CD4-positive, alpha-beta memory T cell (primary cell): ENCODE measurements at regions not wholly inside any gene's neighbourhood (a gene's known extent, or its start where the extent isn't known, plus 50 kb on each side); places are given as distances from the start of the nearest gene placed in this dataset.

Experiments used
- CTCF ChIA-PET: fragments of 350-600 bp; sonication (Branson Sonifier 250); formaldehyde crosslinking; loops from one replicate; lab custom pipeline; 2021; ENCODE audit warnings: inconsistent platforms; ENCODE audit not compliant: partially characterized antibody; lab: Charles Lee
- POLR2A ChIA-PET: fragments of 350-600 bp; sonication (Branson Sonifier 250); formaldehyde crosslinking; loops from one replicate; lab custom pipeline; 2021; ENCODE audit not compliant: partially characterized antibody; lab: Charles Lee
- DNase-seq, 5 donors: peaks; one replicate each; pipeline versions ENCODE4 v3.0.0 to v3.0.0-alpha.2; 2020 to 2022; ENCODE audit warnings: mixed read lengths in 1 of 5
- H3K27ac ChIP-seq: one replicate; pipeline ENCODE4 v1.7.0; 2013; ENCODE audit warnings: low read depth, low read length
- H3K27me3 ChIP-seq: 2 replicates; pipeline ENCODE4 v1.7.0; 2013; ENCODE audit warnings: mild to moderate bottlenecking, low read length, moderate library complexity; ENCODE audit not compliant: insufficient read depth
- H3K36me3 ChIP-seq: 2 replicates; pipeline ENCODE4 v1.7.0; 2013; ENCODE audit warnings: mild to moderate bottlenecking, low read length, moderate library complexity; ENCODE audit not compliant: insufficient read depth
- H3K4me1 ChIP-seq: 2 replicates; pipeline ENCODE4 v1.7.0; 2013; ENCODE audit warnings: mild to moderate bottlenecking, low read length, moderate library complexity; ENCODE audit not compliant: insufficient read depth
- H3K4me3 ChIP-seq, 2 donors: one replicate each; pipeline ENCODE4 v1.7.0; 2013; ENCODE audit warnings: low read length in 2 of 2, mild to moderate bottlenecking in 1 of 2
- H3K9me3 ChIP-seq, 2 donors: one replicate each; pipeline ENCODE4 v1.7.0; 2013; ENCODE audit warnings: low read length in 2 of 2, control low read depth in 1 of 2; ENCODE audit not compliant: control insufficient read depth in 1 of 2
- H3K27ac Mint-ChIP-seq, 7 donors: one replicate each; pipeline ENCODE4 v1.8.0; 2020 to 2021; ENCODE audit warnings: mixed read lengths in 7 of 7, mild to moderate bottlenecking in 6 of 7, inconsistent platforms in 3 of 7, moderate library complexity in 3 of 7
- H3K27me3 Mint-ChIP-seq, 2 donors: one replicate each; pipeline ENCODE4 v1.8.0; 2020 to 2021; ENCODE audit warnings: mixed read lengths in 2 of 2
- H3K36me3 Mint-ChIP-seq, 2 donors: one replicate each; pipeline ENCODE4 v1.8.0; 2020 to 2021; ENCODE audit warnings: mixed read lengths in 2 of 2, inconsistent platforms in 1 of 2, mild to moderate bottlenecking in 1 of 2
- H3K4me1 Mint-ChIP-seq, 4 donors: one replicate each; pipeline ENCODE4 v1.8.0; 2020 to 2021; ENCODE audit warnings: mixed read lengths in 4 of 4, mild to moderate bottlenecking in 1 of 4
- H3K4me3 Mint-ChIP-seq, 8 donors: one replicate each; pipeline ENCODE4 v1.8.0; 2020 to 2021; ENCODE audit warnings: mixed read lengths in 8 of 8, mild to moderate bottlenecking in 7 of 8, moderate library complexity in 6 of 8, inconsistent platforms in 3 of 8
- H3K9me3 Mint-ChIP-seq, 8 donors: one replicate each; pipeline ENCODE4 v1.8.0; 2020 to 2021; ENCODE audit warnings: mixed read lengths in 8 of 8, mild to moderate bottlenecking in 5 of 8, inconsistent platforms in 3 of 8, moderate library complexity in 1 of 8
- intact Hi-C: fragments of 100-400 bp; cut with micrococcal nuclease; formaldehyde crosslinking; loops from one replicate; pipeline ENCODE4 v1.15.1; 2023

- H3K4me3 ChIP-seq = no peak overlapping the region
- no peaks in the 10 kb centered on the region for H3K36me3 ChIP-seq
- H3K9me3 ChIP-seq = no peaks in the 10 kb centered on the region
- Mint-ChIP-seq H3K27ac (no peak overlapping the region), H3K9me3 (no peaks in the 10 kb centered on the region), H3K4me1 (no peaks in the 10 kb centered on the region), H3K27me3 (no peaks in the 10 kb centered on the region), H3K36me3 (no peaks in the 10 kb centered on the region), H3K4me3 (no peak overlapping the region)
- CTCF ChIA-PET = no interaction called here
- intact Hi-C loops = no loop called here
- POLR2A ChIA-PET = no interaction called here
- no peak overlapping the region for H3K27ac ChIP-seq
- H3K4me1 ChIP-seq = no peaks in the 10 kb centered on the region
- no peak for DNase-seq
- H3K27me3 ChIP-seq = no peaks in the 10 kb centered on the region
Observed at GRCh38 chr6:56807326-56807988, 147.4 kb upstream of the BEND6 start.

DNA sequence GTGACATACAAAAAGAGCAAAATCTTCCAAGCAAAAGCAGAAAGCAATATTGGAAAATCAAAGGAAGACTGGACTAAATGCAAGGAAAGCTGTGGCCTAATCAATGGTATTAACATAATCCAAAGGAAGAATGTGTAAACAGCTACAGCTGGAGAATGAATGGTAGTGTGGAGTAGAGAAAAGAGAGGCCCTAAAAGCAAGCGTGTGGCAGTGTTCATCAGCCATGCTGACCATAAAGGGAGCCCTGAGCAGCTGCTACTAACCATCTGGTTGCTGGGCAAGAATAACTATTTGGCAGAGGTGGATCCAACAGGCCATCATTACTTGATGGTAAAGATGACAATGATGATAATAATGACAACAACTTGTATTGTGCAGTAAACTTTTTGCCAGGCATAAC, 148.5 kb upstream of the BEND6 start:
- Histone ChIP-seq H3K4me1 (no peaks in the 10 kb centered on the region), H3K27me3 (no peaks in the 10 kb centered on the region), H3K4me3 (no peak overlapping the region), H3K9me3 (no peaks in the 10 kb centered on the region), H3K36me3 (no peaks in the 10 kb centered on the region), H3K27ac (no peak overlapping the region)
- CTCF ChIA-PET = no interaction called here
- Mint-ChIP-seq H3K36me3 (no peaks in the 10 kb centered on the region), H3K4me3 (no peak overlapping the region), H3K27me3 (no peaks in the 10 kb centered on the region), H3K27ac (no peak overlapping the region), H3K9me3 (no peaks in the 10 kb centered on the region), H3K4me1 (no peaks in the 10 kb centered on the region)
- intact Hi-C loops = no loop called here
- POLR2A ChIA-PET = no interaction called here
- no peak for DNase-seq

GRCh38 chr6:56804996-56805395, 149.9 kb upstream of the BEND6 start:
- peaks cover 0 to 1% of the 10 kb centered on the region in 2 donors for H3K27me3 Mint-ChIP-seq
- no peaks in the 10 kb centered on the region for H3K36me3 ChIP-seq
- POLR2A ChIA-PET = no interaction called here

GRCh38 chr6:56803594-56803993, 151.3 kb upstream of the BEND6 start:
- Histone ChIP-seq H3K27ac (no peak overlapping the region), H3K27me3 (no peaks in the 10 kb centered on the region), H3K4me1 (no peaks in the 10 kb centered on the region), H3K36me3 (no peaks in the 10 kb centered on the region), H3K4me3 (no peak overlapping the region), H3K9me3 (no peaks in the 10 kb centered on the region)
- no peak overlapping the region for H3K27ac Mint-ChIP-seq
- CTCF ChIA-PET = no interaction called here
- peaks cover 0 to 1% of the 10 kb centered on the region in 2 donors for H3K27me3 Mint-ChIP-seq
- no peak overlapping the region for H3K4me3 Mint-ChIP-seq
- H3K36me3 Mint-ChIP-seq = no peaks in the 10 kb centered on the region
- H3K9me3 Mint-ChIP-seq = no peaks in the 10 kb centered on the region
- DNase-seq = no peak
- POLR2A ChIA-PET = no interaction called here
- intact Hi-C loops = no loop called here
- no peaks in the 10 kb centered on the region for H3K4me1 Mint-ChIP-seq

More at GRCh38 chr6:56804996-56805395, 149.9 kb upstream of the BEND6 start:
- Histone ChIP-seq H3K4me1 (no peaks in the 10 kb centered on the region), H3K9me3 (no peaks in the 10 kb centered on the region), H3K4me3 (no peak overlapping the region), H3K27me3 (no peaks in the 10 kb centered on the region), H3K27ac (no peak overlapping the region)
- H3K27ac Mint-ChIP-seq = no peak overlapping the region
- H3K36me3 Mint-ChIP-seq = no peaks in the 10 kb centered on the region
- no peaks in the 10 kb centered on the region for H3K9me3 Mint-ChIP-seq
- no peak for DNase-seq
- H3K4me3 Mint-ChIP-seq = no peak overlapping the region
- intact Hi-C loops = no loop called here
- H3K4me1 Mint-ChIP-seq = no peaks in the 10 kb centered on the region
- CTCF ChIA-PET = no interaction called here

GRCh38 chr6:56802584-56802983, 152.3 kb upstream of the BEND6 start:
- H3K36me3 ChIP-seq = no peaks in the 10 kb centered on the region
- H3K27ac ChIP-seq = no peak overlapping the region
- no peaks in the 10 kb centered on the region for H3K27me3 ChIP-seq
- Mint-ChIP-seq H3K4me1 (no peaks in the 10 kb centered on the region), H3K27me3 (peaks cover 0 to 3% of the 10 kb centered on the region in 2 donors), H3K4me3 (no peak overlapping the region), H3K27ac (no peak overlapping the region), H3K9me3 (no peaks in the 10 kb centered on the region), H3K36me3 (no peaks in the 10 kb centered on the region)
- no peaks in the 10 kb centered on the region for H3K9me3 ChIP-seq
- intact Hi-C loops = no loop called here
- ChIA-PET POLR2A (no interaction called here), CTCF (no interaction called here)
- no peak for DNase-seq
- no peak overlapping the region for H3K4me3 ChIP-seq
- no peaks in the 10 kb centered on the region for H3K4me1 ChIP-seq

GRCh38 chr6:56799989-56800388, 154.9 kb upstream of the BEND6 start:
- no peaks in the 10 kb centered on the region for H3K36me3 ChIP-seq
- Mint-ChIP-seq H3K27ac (no peak overlapping the region), H3K4me1 (no peaks in the 10 kb centered on the region), H3K9me3 (no peaks in the 10 kb centered on the region), H3K36me3 (no peaks in the 10 kb centered on the region), H3K4me3 (no peak overlapping the region), H3K27me3 (peaks cover 0 to 3% of the 10 kb centered on the region in 2 donors)
- CTCF ChIA-PET = no interaction called here
- H3K9me3 ChIP-seq = no peaks in the 10 kb centered on the region
- intact Hi-C loops = no loop called here
- POLR2A ChIA-PET = no interaction called here
- no peaks in the 10 kb centered on the region for H3K4me1 ChIP-seq
- no peak overlapping the region for H3K4me3 ChIP-seq
- H3K27me3 ChIP-seq = no peaks in the 10 kb centered on the region
- H3K27ac ChIP-seq = no peak overlapping the region
- DNase-seq = no peak

DNA sequence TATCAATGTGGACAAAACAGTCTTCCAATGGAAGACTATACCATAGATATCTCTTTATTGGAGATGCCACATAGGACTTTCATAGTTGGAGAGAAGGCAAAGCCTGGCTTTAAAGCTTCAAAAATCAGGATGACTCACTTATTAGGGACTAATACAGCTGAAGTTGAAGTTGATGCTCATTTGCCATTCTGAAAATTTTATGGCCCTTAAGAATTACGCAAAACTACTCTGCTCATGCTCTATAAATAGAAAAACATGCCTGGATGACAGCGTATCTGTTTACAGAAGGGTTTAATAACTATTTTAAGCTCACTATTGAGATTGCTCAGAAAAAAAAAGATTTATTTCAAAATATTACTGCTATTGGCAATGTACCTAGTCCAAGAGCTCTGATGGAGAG, 155.5 kb upstream of the DST start:
- H3K36me3 ChIP-seq = no peaks in the 10 kb centered on the region
- Mint-ChIP-seq H3K9me3 (no peaks in the 10 kb centered on the region), H3K27ac (no peak overlapping the region), H3K4me1 (no peaks in the 10 kb centered on the region), H3K27me3 (peaks cover 0 to 3% of the 10 kb centered on the region in 2 donors), H3K4me3 (no peak overlapping the region), H3K36me3 (no peaks in the 10 kb centered on the region)
- H3K27ac ChIP-seq = no peak overlapping the region
- no peaks in the 10 kb centered on the region for H3K9me3 ChIP-seq
- H3K4me3 ChIP-seq = no peak overlapping the region
- CTCF ChIA-PET = interaction anchor here (0.7 kb wide), 1 partner anchor 39 kb away, joined by 3 read pairs; no protein-coding TSS in a partner anchor
- H3K27me3 ChIP-seq = no peaks in the 10 kb centered on the region
- H3K4me1 ChIP-seq = no peaks in the 10 kb centered on the region
- no peak for DNase-seq
- POLR2A ChIA-PET = no interaction called here
- intact Hi-C loops = no loop called here

- Histone ChIP-seq H3K27me3 (peaks cover 5% of the 10 kb centered on the region), H3K4me1 (no peaks in the 10 kb centered on the region), H3K4me3 (no peak overlapping the region), H3K27ac (no peak overlapping the region), H3K9me3 (no peaks in the 10 kb centered on the region), H3K36me3 (no peaks in the 10 kb centered on the region)
- H3K9me3 Mint-ChIP-seq = no peaks in the 10 kb centered on the region
- no peaks in the 10 kb centered on the region for H3K36me3 Mint-ChIP-seq
- DNase-seq = no peak
- ChIA-PET CTCF (no interaction called here), POLR2A (no interaction called here)
- H3K4me1 Mint-ChIP-seq = no peaks in the 10 kb centered on the region
- H3K27me3 Mint-ChIP-seq = peaks cover 0 to 3% of the 10 kb centered on the region in 2 donors
- H3K27ac Mint-ChIP-seq = no peak overlapping the region
- H3K4me3 Mint-ChIP-seq = no peak overlapping the region
- intact Hi-C loops = no loop called here
Observed at GRCh38 chr6:56796196-56796532, 153.5 kb upstream of the DST start.
